GM12892 (cell line): ENCODE measurements at regions not wholly inside any gene's neighbourhood (a gene's known extent, or its start where the extent isn't known, plus 50 kb on each side); places are given as distances from the start of the nearest gene placed in this dataset.

Source experiments
- POLR2A ChIP-seq: IDR thresholded peaks from 2 replicates; pipeline ENCODE4 v1.6.1; 2011; ENCODE audit warnings: low read depth, low read length, control low read depth
- POLR2AphosphoS5 ChIP-seq: IDR thresholded peaks from 2 replicates; pipeline ENCODE4 v1.6.1; 2011; ENCODE audit warnings: low read depth, low read length, control low read depth
- TAF1 ChIP-seq: IDR thresholded peaks from 2 replicates; pipeline ENCODE4 v1.6.1; 2011; ENCODE audit warnings: low read depth, mild to moderate bottlenecking, control low read depth, low read length, borderline replicate concordance

- TF ChIP-seq POLR2A, result no peak
- no peak for TF ChIP-seq TAF1
- TF ChIP-seq POLR2AphosphoS5, result no peak
Observed at GRCh38 chr3:20451170-20451569, 265.2 kb upstream of the SGO1 start.
